ENCODE measurements at regions not wholly inside any gene's neighbourhood (a gene's known extent, or its start where the extent isn't known, plus 50 kb on each side); places are given as distances from the start of the nearest gene placed in this dataset.

- Mint-ChIP-seq H3K27ac (ENCODE audit: unreplicated experiment) (no peak overlapping the region), H3K4me1 (ENCODE audit: unreplicated experiment) (peaks cover 4% of the 10 kb centered on the region), H3K36me3 (ENCODE audit: unreplicated experiment) (no peaks in the 10 kb centered on the region), H3K27me3 (ENCODE audit: unreplicated experiment) (no peaks in the 10 kb centered on the region), H3K4me3 (ENCODE audit: unreplicated experiment) (no peak overlapping the region), H3K9me3 (ENCODE audit: unreplicated experiment) (peaks cover 18% of the 10 kb centered on the region)
- no peak for TF ChIP-seq CTCF (IDR thresholded peaks at IDR 0.05)
- no peak for DNase-seq (ENCODE audit: extremely low spot score, unreplicated experiment)
Measured at GRCh38 chr4:32429151-32429550, 1709.0 kb downstream of the PCDH7 start.

- Mint-ChIP-seq H3K4me3 (ENCODE audit: unreplicated experiment) (no peak overlapping the region), H3K27ac (ENCODE audit: unreplicated experiment) (no peak overlapping the region), H3K9me3 (ENCODE audit: unreplicated experiment) (peaks cover 14% of the 10 kb centered on the region), H3K36me3 (ENCODE audit: unreplicated experiment) (no peaks in the 10 kb centered on the region), H3K4me1 (ENCODE audit: unreplicated experiment) (no peaks in the 10 kb centered on the region), H3K27me3 (ENCODE audit: unreplicated experiment) (no peaks in the 10 kb centered on the region)
- no peak for TF ChIP-seq CTCF (IDR thresholded peaks at IDR 0.05)
- DNase-seq (ENCODE audit: extremely low spot score, unreplicated experiment): no peak
Measured at GRCh38 chr4:32435308-32435707, 1715.1 kb downstream of the PCDH7 start.

GRCh38 chr4:32436816-32437215 lies 1716.6 kb downstream of the PCDH7 start:
- Mint-ChIP-seq H3K27ac (ENCODE audit: unreplicated experiment) (no peak overlapping the region), H3K4me3 (ENCODE audit: unreplicated experiment) (no peak overlapping the region), H3K4me1 (ENCODE audit: unreplicated experiment) (no peaks in the 10 kb centered on the region), H3K36me3 (ENCODE audit: unreplicated experiment) (no peaks in the 10 kb centered on the region), H3K9me3 (ENCODE audit: unreplicated experiment) (peaks cover 14% of the 10 kb centered on the region), H3K27me3 (ENCODE audit: unreplicated experiment) (no peaks in the 10 kb centered on the region)
- TF ChIP-seq CTCF (IDR thresholded peaks at IDR 0.05): no peak
- DNase-seq (ENCODE audit: extremely low spot score, unreplicated experiment): no peak

GRCh38 chr4:32440391-32440790 lies 1720.2 kb downstream of the PCDH7 start:
- Mint-ChIP-seq H3K27ac (ENCODE audit: unreplicated experiment) (no peak overlapping the region), H3K9me3 (ENCODE audit: unreplicated experiment) (no peaks in the 10 kb centered on the region), H3K4me1 (ENCODE audit: unreplicated experiment) (no peaks in the 10 kb centered on the region), H3K4me3 (ENCODE audit: unreplicated experiment) (no peak overlapping the region), H3K27me3 (ENCODE audit: unreplicated experiment) (no peaks in the 10 kb centered on the region), H3K36me3 (ENCODE audit: unreplicated experiment) (no peaks in the 10 kb centered on the region)
- no peak for TF ChIP-seq CTCF (IDR thresholded peaks at IDR 0.05)
- DNase-seq (ENCODE audit: extremely low spot score, unreplicated experiment): no peak

- Mint-ChIP-seq H3K27ac (ENCODE audit: unreplicated experiment) (no peak overlapping the region), H3K4me3 (ENCODE audit: unreplicated experiment) (no peak overlapping the region), H3K36me3 (ENCODE audit: unreplicated experiment) (no peaks in the 10 kb centered on the region), H3K4me1 (ENCODE audit: unreplicated experiment) (no peaks in the 10 kb centered on the region), H3K9me3 (ENCODE audit: unreplicated experiment) (peaks cover 10% of the 10 kb centered on the region), H3K27me3 (ENCODE audit: unreplicated experiment) (no peaks in the 10 kb centered on the region)
- no peak for DNase-seq (ENCODE audit: extremely low spot score, unreplicated experiment)
- TF ChIP-seq CTCF (IDR thresholded peaks at IDR 0.05): no peak
Measured at GRCh38 chr4:32454482-32454881, 1734.3 kb downstream of the PCDH7 start.
